Loucy (cell line): ENCODE measurements at regions not wholly inside any gene's neighbourhood (a gene's known extent, or its start where the extent isn't known, plus 50 kb on each side); places are given as distances from the start of the nearest gene placed in this dataset.

ENCODE experiments used
- H2AFZ ChIP-seq: fragments of 200-600 bp; sonication (generic); 2 replicates; pipeline ENCODE4 v1.6.0; 2016; ENCODE audit warnings: antibody characterized with exemption, mild to moderate bottlenecking, low read length, moderate library complexity
- H3F3A ChIP-seq: fragments of 200-600 bp; 2 replicates; pipeline ENCODE4 v1.6.0; 2016; ENCODE audit warnings: antibody characterized with exemption, low read depth, mild to moderate bottlenecking
- H3K27me3 ChIP-seq: fragments of 200-600 bp; sonication (generic); 2 replicates; pipeline ENCODE4 v1.6.1; 2014; ENCODE audit warnings: low read length, mild to moderate bottlenecking; ENCODE audit not compliant: insufficient read depth, poor library complexity, severe bottlenecking
- H3K36me3 ChIP-seq: fragments of 200-600 bp; sonication (generic); 2 replicates; pipeline ENCODE4 v1.6.1; 2016; ENCODE audit warnings: low read length; ENCODE audit not compliant: insufficient read depth
- H3K4me1 ChIP-seq: fragments of 200-600 bp; sonication (generic); 2 replicates; pipeline ENCODE4 v1.5.1; 2014; ENCODE audit warnings: low read length, mild to moderate bottlenecking; ENCODE audit not compliant: insufficient read depth, poor library complexity, severe bottlenecking
- H3K4me2 ChIP-seq: fragments of 200-600 bp; sonication (generic); 2 replicates; pipeline ENCODE4 v1.6.0; 2014; ENCODE audit warnings: antibody characterized with exemption, low read length, low read depth, mild to moderate bottlenecking; ENCODE audit not compliant: poor library complexity, severe bottlenecking
- H3K4me3 ChIP-seq: fragments of 200-600 bp; sonication (generic); 2 replicates; pipeline ENCODE4 v1.5.1; 2014; ENCODE audit warnings: low read length, mild to moderate bottlenecking, mixed read lengths; ENCODE audit not compliant: poor library complexity, severe bottlenecking
- H3K79me2 ChIP-seq: fragments of 200-600 bp; sonication (generic); 2 replicates; pipeline ENCODE4 v1.6.1; 2014; ENCODE audit warnings: low read length; ENCODE audit not compliant: insufficient read depth
- H3K9ac ChIP-seq: fragments of 200-600 bp; sonication (generic); 2 replicates; pipeline ENCODE4 v1.6.0; 2014; ENCODE audit warnings: mild to moderate bottlenecking, low read depth, low read length, moderate library complexity; ENCODE audit not compliant: poor library complexity, severe bottlenecking
- H3K9me2 ChIP-seq: fragments of 200-600 bp; sonication (generic); replicated peaks from 2 replicates; pipeline ENCODE4 v1.6.1; 2016; ENCODE audit warnings: low read depth, low read length, mixed read lengths
- H3K9me3 ChIP-seq: fragments of 200-600 bp; sonication (generic); 2 replicates; pipeline ENCODE4 v1.6.1; 2014; ENCODE audit warnings: mild to moderate bottlenecking, antibody characterized with exemption, low read length, low read depth; ENCODE audit not compliant: insufficient read depth
- H4K20me1 ChIP-seq: fragments of 200-600 bp; sonication (generic); 2 replicates; pipeline ENCODE4 v1.6.0; 2014; ENCODE audit warnings: antibody characterized with exemption, low read length, mild to moderate bottlenecking; ENCODE audit not compliant: insufficient read depth, poor library complexity, severe bottlenecking
- EZH2phosphoT487 ChIP-seq: fragments of 200-600 bp; IDR thresholded peaks from 2 replicates; pipeline ENCODE4 v1.6.1; 2018; ENCODE audit warnings: antibody characterized with exemption, mild to moderate bottlenecking, moderate library complexity, borderline replicate concordance
- TF ChIP-seq, protein P1 (sequence below): fragments of 200-600 bp; sonication (generic); conservative IDR thresholded peaks from 2 replicates; pipeline ENCODE4 v1.5.1; 2014; ENCODE audit warnings: mild to moderate bottlenecking, antibody characterized with exemption, low read length

DNA sequence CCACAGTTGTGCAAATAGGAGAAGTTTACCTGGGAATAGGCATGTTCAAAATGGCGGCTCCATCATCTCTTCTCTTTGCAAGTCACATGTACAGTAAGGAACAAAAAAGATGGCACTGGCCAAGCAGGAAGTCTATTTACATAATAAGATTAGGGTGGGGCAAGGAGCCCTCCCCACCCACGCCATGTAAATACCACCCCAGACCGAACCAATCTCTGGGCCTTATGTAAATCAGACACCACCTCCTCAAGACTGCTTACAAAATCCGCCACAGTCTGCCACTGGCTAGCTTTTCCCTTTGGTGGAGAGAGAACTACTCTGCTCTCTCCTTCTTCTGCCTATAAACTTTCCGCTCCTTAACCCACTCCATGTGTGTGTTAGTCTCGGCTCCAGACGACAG lies 1496.3 kb downstream of the REEP3 start:
- H3K9me3 ChIP-seq, result no peaks in the 10 kb centered on the region
- no peak overlapping the region for H2AFZ ChIP-seq
- H3K4me2 ChIP-seq, result no peak overlapping the region
- no peak for TF ChIP-seq EZH2phosphoT487
- TF ChIP-seq, protein P1, sequence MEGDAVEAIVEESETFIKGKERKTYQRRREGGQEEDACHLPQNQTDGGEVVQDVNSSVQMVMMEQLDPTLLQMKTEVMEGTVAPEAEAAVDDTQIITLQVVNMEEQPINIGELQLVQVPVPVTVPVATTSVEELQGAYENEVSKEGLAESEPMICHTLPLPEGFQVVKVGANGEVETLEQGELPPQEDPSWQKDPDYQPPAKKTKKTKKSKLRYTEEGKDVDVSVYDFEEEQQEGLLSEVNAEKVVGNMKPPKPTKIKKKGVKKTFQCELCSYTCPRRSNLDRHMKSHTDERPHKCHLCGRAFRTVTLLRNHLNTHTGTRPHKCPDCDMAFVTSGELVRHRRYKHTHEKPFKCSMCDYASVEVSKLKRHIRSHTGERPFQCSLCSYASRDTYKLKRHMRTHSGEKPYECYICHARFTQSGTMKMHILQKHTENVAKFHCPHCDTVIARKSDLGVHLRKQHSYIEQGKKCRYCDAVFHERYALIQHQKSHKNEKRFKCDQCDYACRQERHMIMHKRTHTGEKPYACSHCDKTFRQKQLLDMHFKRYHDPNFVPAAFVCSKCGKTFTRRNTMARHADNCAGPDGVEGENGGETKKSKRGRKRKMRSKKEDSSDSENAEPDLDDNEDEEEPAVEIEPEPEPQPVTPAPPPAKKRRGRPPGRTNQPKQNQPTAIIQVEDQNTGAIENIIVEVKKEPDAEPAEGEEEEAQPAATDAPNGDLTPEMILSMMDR, result no peak
- H3K4me3 ChIP-seq, result no peak overlapping the region
- H3K9ac ChIP-seq, result no peak overlapping the region
- no peaks in the 10 kb centered on the region for H4K20me1 ChIP-seq
- no peaks in the 10 kb centered on the region for H3F3A ChIP-seq
- H3K9me2 ChIP-seq, result no peaks in the 10 kb centered on the region
- H3K79me2 ChIP-seq, result no peaks in the 10 kb centered on the region
- H3K36me3 ChIP-seq, result no peaks in the 10 kb centered on the region
- H3K27me3 ChIP-seq, result no peaks in the 10 kb centered on the region
- no peaks in the 10 kb centered on the region for H3K4me1 ChIP-seq

DNA sequence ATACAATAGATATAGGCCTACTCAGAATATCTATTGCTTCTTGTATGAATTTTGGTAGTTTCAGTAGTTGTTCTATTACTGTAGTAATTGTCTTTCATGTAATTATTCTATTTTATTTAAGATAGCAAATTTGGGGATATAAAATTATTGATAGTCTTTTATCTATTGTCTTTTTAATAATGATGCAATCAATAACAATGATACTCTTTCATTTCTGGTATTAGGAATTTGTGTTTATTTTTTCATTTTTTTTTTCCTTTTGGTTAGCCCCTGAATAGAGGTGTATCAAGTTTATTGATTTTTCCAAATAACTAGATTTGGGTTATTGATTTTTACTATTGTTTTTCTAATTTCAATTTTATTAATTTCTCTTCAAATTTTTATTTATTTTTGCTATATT lies 1503.7 kb downstream of the REEP3 start:
- Histone ChIP-seq H3K36me3 (no peaks in the 10 kb centered on the region), H3K27me3 (no peaks in the 10 kb centered on the region), H3K79me2 (no peaks in the 10 kb centered on the region), H3K4me1 (no peaks in the 10 kb centered on the region), H3F3A (no peaks in the 10 kb centered on the region), H3K4me2 (no peak overlapping the region), H3K9me3 (no peaks in the 10 kb centered on the region), H4K20me1 (no peaks in the 10 kb centered on the region), H2AFZ (no peak overlapping the region), H3K9me2 (no peaks in the 10 kb centered on the region), H3K9ac (no peak overlapping the region), H3K4me3 (no peak overlapping the region)
- no peak for TF ChIP-seq EZH2phosphoT487
- TF ChIP-seq, protein P1, result no peak

DNA sequence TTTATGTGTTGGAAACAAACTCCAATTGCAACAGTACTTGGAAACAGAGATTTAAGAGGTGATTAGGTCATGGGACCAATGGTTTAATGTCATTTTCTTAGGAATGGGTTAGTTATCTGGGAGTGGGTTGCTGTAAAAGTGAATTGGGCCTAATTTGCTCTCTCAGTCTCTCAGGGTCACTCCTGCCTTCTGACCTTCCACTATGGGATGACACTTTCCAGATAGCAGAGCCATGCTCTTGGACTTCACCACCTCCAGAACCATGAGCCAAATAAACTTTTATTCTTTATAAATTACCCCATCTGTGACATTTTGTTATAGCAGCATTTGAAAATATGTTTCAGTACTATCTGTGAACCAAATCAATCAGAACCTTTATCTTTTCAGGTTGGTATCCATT lies 1509.1 kb downstream of the REEP3 start:
- H3K36me3 ChIP-seq, result no peaks in the 10 kb centered on the region
- no peak for TF ChIP-seq EZH2phosphoT487
- TF ChIP-seq, protein P1, result no peak

More for the DNA sequence above, 1509.1 kb downstream of the REEP3 start:
- Histone ChIP-seq H3K4me2 (no peak overlapping the region), H3K79me2 (no peaks in the 10 kb centered on the region), H3K9me2 (no peaks in the 10 kb centered on the region), H3K4me3 (no peak overlapping the region), H3K4me1 (no peaks in the 10 kb centered on the region), H3K9me3 (peaks cover 6% of the 10 kb centered on the region; the same call in 1 of the 2 replicates), H3K27me3 (no peaks in the 10 kb centered on the region), H3K9ac (no peak overlapping the region), H3F3A (no peaks in the 10 kb centered on the region), H2AFZ (no peak overlapping the region), H4K20me1 (no peaks in the 10 kb centered on the region)
